ENCODE measurements at regions not wholly inside any gene's neighbourhood (a gene's known extent, or its start where the extent isn't known, plus 50 kb on each side); places are given as distances from the start of the nearest gene placed in this dataset.
"Not testable (repeated sequence)": the region's sequence is repeated elsewhere in the genome, so short reads cannot be mapped to it uniquely, and the experiment has no call there.

DNA sequence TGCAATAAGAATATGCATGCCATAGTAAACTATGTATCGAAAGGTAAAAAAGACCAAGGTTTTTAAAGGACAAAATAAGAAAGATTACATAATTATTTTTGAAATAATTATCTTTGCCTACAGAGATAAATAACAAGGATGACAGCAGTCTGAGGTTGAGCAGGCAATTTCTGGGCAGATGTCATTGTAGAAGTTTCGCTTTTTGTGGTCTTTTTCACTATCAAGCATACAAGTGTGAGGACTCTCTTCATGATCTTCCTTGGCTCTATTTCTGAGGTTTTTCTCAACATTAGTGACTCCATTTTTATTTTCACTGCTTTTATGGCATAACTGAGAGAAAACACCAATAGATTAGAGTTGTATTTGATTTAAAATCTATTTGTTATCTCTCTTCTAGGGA, 1337.9 kb upstream of the EPHA6 start:
- DNase-seq (ENCODE audit: low read depth): no peak

DNA sequence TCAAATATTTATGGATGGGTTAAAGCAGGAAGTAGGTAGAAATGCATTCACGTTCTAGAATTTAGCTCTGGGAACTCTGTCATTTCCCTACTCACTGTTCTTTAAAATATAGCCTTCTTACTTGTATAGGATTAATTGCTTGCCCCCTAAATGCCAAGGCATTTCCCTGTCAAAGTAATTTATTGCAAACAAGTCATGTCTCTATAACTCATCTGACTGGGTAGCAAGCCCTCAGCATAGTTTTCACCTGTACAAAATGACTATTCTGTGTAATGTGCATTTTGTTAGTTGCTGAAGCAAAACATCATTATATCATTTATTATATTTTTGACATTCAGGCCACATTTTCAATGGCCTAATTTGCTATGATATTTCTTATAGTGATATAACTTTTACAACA, 1308.2 kb upstream of the EPHA6 start:
- DNase-seq (ENCODE audit: low read depth): no peak

DNA sequence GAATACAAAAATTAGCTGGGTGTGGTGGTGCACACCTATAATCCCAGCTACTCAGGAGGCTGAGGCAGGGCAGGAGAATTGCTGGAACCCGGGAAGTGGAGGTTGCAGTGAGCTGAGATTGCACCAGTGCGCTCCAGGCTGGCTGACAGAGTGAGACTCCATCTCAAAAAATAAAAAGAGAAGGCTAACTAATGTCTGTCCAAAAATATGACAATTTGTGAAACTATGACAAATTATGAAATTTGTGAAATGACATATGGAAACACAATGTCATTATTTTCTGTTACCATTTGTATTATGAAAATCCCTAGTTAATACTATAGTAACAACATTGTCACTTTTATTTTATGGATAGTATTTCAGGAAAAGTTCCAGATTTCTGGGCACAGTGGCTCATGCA, 1306.3 kb upstream of the EPHA6 start:
- no peak for DNase-seq (ENCODE audit: low read depth)

GRCh38 chr3:95511828-95512227, 1302.6 kb upstream of the EPHA6 start:
- DNase-seq (ENCODE audit: low read depth): no peak

DNA sequence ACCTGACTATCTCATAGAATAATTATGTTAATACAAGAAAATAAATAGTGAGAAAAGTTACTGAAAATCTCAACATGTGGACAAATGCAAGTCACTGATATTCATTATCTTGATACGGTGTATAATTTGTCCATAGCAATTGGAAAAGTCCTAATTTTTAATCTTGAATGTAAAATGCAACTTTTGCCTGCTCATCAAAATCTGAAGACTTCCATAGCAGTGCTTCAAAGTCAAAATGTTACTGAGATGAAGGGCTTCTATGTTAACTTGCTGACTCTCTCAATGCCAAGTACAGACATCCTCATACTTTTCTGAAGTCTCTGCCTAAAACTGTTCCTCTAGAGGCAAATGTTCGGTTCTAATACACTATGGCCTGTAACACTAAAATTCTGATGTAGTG, 1300.1 kb upstream of the EPHA6 start:
- no peak for DNase-seq (ENCODE audit: low read depth)

- DNase-seq (ENCODE audit: low read depth): no peak
Observed at GRCh38 chr3:95521396-95521795, 1293.0 kb upstream of the EPHA6 start.

- DNase-seq (ENCODE audit: low read depth): no peak
Observed at GRCh38 chr3:95522449-95522848, 1291.9 kb upstream of the EPHA6 start.

DNA sequence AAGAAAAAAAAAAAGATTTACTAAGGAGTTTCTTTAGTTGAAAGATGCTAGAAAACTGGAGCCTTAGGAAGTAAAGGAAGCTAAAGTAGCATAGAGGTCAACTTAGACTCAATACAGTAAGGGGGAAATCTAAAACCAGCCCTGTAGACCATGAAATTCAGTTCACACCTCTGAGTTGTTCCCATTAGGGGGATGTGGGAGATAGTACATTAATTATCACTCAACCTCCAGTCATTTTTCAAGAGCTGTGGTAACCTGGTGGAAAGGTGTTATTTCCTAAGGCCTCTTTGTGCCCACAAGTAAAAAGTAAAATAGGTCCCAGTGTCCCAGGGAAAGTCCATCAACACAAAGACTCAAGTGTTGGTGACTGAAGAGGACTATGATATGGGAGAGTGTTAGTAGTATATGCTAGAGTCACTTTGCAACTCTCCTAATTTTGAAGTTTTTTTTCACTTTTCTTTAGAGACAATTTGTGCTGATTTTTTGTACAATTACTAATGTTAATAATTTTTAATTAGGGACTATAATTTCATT, 1274.4 kb upstream of the EPHA6 start:
- DNase-seq (ENCODE audit: low read depth): no peak

GRCh38 chr3:95565502-95565901, 1248.9 kb upstream of the EPHA6 start:
- DNase-seq (ENCODE audit: low read depth): no peak

DNA sequence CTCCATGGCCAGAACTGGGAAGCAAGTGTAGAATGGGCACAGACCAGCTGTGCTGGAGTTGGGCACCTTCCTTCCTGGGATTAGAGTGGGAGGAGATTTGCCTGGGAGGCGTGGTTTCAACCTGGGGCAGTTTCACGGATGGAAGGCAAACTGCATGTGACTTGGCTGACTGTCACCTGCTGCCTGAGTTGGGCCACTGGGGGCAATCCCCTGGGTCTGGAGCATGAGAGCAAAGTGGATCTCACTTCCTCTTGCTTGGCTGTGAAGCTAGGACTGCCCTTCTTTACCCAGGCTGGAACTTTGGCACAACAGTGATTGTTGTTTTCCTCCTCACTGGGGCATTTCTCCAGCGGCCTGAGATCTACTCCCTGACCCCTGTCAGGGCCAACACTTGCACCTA, 1247.0 kb upstream of the EPHA6 start:
- DNase-seq (ENCODE audit: low read depth): no peak

DNA sequence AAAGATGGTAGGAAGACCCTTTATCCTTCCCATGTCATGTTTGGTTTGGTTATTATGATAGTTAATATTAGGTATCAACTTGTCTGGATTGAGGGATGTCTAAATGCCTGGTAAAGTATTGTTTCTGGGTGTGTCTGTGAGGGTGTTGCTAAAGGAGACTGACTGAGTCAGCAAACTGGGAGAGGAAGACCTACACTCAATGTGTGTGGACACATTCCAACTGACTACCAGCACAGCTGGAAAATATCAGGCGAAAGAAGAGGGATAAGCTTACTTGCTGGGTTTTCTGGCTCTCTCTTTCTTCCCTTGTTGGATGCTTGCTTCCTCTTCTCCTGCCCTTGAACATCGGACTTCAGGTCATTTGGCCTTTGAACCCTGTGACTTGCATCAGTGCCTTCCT, 1227.6 kb upstream of the EPHA6 start:
- DNase-seq (ENCODE audit: low read depth): no peak

DNA sequence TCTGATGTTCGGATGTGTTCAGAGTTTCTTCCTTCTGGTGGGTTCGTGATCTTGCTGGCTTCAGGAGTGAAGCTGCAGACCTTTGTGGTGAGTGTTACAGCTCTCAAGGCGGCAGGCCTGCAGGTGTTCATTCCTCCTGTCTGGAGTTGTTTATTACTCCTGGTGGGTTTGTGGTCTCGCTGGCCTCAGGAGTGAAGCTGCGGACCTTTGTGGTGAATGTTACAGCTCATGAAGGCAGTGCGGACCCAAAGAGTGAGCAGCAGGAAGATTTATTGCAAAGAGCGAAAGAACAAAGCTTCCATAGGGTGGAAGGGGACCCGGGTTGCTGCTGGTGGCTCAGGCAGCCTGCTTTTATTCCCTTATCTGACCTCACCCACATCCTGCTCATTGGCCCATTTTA, 1226.8 kb upstream of the EPHA6 start:
- DNase-seq (ENCODE audit: low read depth): not testable (repeated sequence)

- DNase-seq (ENCODE audit: low read depth): no peak
Observed at GRCh38 chr3:95588473-95588872, 1225.9 kb upstream of the EPHA6 start.

DNA sequence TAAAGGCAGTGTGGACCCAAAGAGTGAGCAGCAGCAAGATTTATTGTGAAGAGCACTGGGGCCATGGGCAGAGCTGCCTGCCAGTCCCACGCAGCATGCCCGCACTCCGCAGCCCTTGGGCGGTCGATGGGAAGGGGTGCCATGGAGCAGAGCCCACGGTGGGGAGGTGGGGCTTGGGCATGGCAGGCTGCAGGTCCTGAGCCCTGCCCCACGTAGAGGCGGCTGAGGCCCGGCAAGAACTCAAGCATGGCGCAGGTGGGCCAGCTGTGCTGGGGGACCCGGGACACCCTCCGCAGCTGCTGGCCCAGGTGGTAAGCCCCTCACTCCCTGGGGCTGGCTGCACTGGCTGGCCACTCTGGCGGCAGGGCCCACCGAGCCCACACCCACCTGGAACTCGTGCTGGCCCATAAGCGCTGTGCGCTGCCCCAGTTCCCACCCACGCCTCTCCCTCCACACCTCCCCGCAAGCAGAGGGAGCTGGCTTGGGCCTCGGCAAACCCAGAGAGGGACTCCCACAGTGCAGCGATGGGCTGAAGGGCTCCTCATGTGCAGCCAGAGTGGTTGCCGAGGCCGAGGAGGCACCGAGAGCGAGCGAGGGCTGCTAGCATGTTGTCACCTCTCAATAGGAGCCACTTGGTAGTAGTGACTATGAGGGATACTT, 1218.8 kb upstream of the EPHA6 start:
- no peak for DNase-seq (ENCODE audit: low read depth)

- no peak for DNase-seq (ENCODE audit: low read depth)
Observed at GRCh38 chr3:95607926-95608325, 1206.5 kb upstream of the EPHA6 start.

- DNase-seq (ENCODE audit: low read depth): no peak
Observed at GRCh38 chr3:95609411-95609810, 1205.0 kb upstream of the EPHA6 start.

- DNase-seq (ENCODE audit: low read depth): no peak
Observed at GRCh38 chr3:95612611-95613010, 1201.8 kb upstream of the EPHA6 start.

GRCh38 chr3:95613993-95614392, 1200.4 kb upstream of the EPHA6 start:
- no peak for DNase-seq (ENCODE audit: low read depth)

- DNase-seq (ENCODE audit: low read depth): no peak
Observed at GRCh38 chr3:95615592-95616310, 1198.6 kb upstream of the EPHA6 start.

DNA sequence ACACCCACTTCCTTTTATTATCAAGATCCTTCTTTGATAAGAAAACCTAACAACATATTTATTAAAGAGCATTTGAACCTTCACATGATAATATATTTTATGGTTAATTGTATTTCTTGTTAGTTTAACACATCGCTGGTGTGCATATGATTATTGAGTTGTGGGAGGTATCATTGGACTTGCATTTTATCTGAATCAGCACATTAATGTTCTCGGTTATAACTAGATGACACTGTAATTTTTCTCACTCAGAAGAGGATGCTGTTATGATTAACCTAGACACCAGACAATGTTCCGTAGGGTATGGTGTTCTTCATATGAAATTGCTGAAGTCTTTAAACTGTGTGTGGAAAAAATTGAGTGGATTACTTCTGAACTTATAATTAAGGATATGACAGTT, 1188.3 kb upstream of the EPHA6 start:
- no peak for DNase-seq (ENCODE audit: low read depth)

- no peak for DNase-seq (ENCODE audit: low read depth)
Observed at GRCh38 chr3:95627293-95627692, 1187.1 kb upstream of the EPHA6 start.

DNA sequence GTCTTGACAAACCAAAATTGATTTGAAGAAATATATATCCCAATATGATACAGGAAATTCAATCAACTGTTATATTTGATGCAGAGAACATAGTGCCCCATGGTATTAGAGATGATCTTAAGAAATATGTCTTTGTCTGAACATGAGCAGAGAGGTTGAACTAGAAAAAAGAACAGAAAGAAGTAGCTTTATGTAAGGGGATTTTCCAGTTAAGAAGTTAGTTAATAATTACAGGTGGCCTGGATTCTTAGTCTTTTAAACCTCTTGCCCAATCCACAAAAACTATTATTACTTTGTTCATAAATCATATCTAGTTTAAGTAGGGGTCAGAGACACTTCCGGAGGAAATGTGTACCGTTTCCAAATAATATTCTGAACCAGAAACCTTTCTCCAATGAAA, 1186.7 kb upstream of the EPHA6 start:
- no peak for DNase-seq (ENCODE audit: low read depth)

DNA sequence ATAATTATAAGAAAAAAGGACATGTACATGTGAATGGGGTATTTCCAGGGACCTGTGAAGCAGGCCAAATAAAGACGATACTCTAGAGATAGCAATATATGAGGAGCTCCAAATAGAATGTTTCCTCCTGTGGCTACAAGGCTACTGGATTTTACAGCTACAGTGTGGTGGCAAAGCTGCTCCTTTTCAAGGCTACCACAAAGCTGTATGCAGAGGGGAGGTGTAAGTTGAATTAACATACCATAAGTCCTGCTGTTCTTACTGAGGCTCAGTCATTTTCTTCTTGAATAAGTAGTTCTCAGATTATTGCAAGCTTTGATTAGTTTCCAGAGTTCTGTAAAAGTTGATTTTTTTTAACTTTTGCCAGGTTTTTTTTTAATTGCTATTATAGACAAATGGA, 1184.6 kb upstream of the EPHA6 start:
- no peak for DNase-seq (ENCODE audit: low read depth)

- DNase-seq (ENCODE audit: low read depth): no peak
Observed at GRCh38 chr3:95645291-95645690, 1169.1 kb upstream of the EPHA6 start.
